ENCODE measurements at regions not wholly inside any gene's neighbourhood (a gene's known extent, or its start where the extent isn't known, plus 50 kb on each side); places are given as distances from the start of the nearest gene placed in this dataset.

GRCh38 chr6:133613211-133613610, 275.7 kb upstream of the TCF21 start:
- H3K4me1 ChIP-seq (ENCODE audit: control insufficient read depth in 4 of 4, insufficient read depth in 4 of 4, low read length in 3 of 4): no peaks in the 10 kb centered on the region
- H3K27me3 ChIP-seq (ENCODE audit: control insufficient read depth in 4 of 4, insufficient read depth in 4 of 4, low read length in 3 of 4): peaks cover 0 to 7% (median 0%) of the 10 kb centered on the region in 4 donors
- TF ChIP-seq, protein P1, sequence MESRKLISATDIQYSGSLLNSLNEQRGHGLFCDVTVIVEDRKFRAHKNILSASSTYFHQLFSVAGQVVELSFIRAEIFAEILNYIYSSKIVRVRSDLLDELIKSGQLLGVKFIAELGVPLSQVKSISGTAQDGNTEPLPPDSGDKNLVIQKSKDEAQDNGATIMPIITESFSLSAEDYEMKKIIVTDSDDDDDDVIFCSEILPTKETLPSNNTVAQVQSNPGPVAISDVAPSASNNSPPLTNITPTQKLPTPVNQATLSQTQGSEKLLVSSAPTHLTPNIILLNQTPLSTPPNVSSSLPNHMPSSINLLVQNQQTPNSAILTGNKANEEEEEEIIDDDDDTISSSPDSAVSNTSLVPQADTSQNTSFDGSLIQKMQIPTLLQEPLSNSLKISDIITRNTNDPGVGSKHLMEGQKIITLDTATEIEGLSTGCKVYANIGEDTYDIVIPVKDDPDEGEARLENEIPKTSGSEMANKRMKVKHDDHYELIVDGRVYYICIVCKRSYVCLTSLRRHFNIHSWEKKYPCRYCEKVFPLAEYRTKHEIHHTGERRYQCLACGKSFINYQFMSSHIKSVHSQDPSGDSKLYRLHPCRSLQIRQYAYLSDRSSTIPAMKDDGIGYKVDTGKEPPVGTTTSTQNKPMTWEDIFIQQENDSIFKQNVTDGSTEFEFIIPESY (IDR thresholded peaks at IDR 0.05): no peak
- TF ChIP-seq JUND (IDR thresholded peaks at IDR 0.05) (no peak), SP1 (IDR thresholded peaks at IDR 0.05) (no peak), RXRA (IDR thresholded peaks at IDR 0.05) (no peak), CTCF (IDR thresholded peaks at IDR 0.05; ENCODE audit: low read depth, low read length, missing input control) (no peak), HNF4G (IDR thresholded peaks at IDR 0.05) (no peak), MAX (IDR thresholded peaks at IDR 0.05) (no peak), TAF1 (conservative IDR thresholded peaks at IDR 0.05) (no peak), NR2F2 (IDR thresholded peaks at IDR 0.05) (no peak), YY1 (IDR thresholded peaks at IDR 0.05) (no peak), RAD21 (IDR thresholded peaks at IDR 0.05) (no peak)
- no peak overlapping the region for H3K27ac ChIP-seq (ENCODE audit: low read depth in 1 of 2, low read length in 2 of 2)
- H3K36me3 ChIP-seq (ENCODE audit: control insufficient read depth in 4 of 4, insufficient read depth in 3 of 4, low read depth in 1 of 4, low read length in 3 of 4): no peaks in the 10 kb centered on the region
- H3K9me3 ChIP-seq (ENCODE audit: control insufficient read depth in 4 of 4, low read length in 3 of 4): no peaks in the 10 kb centered on the region
- WGBS: 67% methylated on average over 3 of the region's 3 CpGs
- H3K4me3 ChIP-seq (ENCODE audit: low read depth in 1 of 3, low read length in 3 of 3): no peak overlapping the region
- no peak overlapping the region for H3K9ac ChIP-seq (ENCODE audit: low read depth in 1 of 2, low read length in 2 of 2)
- DNase-seq (ENCODE audit: low spot score): no peak

- TF ChIP-seq TAF1 (conservative IDR thresholded peaks at IDR 0.05): no peak
- no peak for TF ChIP-seq RAD21 (IDR thresholded peaks at IDR 0.05)
- no peak for TF ChIP-seq CTCF (IDR thresholded peaks at IDR 0.05; ENCODE audit: low read depth, low read length, missing input control)
- TF ChIP-seq FOXA2 (IDR thresholded peaks at IDR 0.05): no peak
- TF ChIP-seq SP1 (IDR thresholded peaks at IDR 0.05): no peak
- TF ChIP-seq, protein P2, sequence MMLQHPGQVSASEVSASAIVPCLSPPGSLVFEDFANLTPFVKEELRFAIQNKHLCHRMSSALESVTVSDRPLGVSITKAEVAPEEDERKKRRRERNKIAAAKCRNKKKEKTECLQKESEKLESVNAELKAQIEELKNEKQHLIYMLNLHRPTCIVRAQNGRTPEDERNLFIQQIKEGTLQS (IDR thresholded peaks at IDR 0.05): no peak
- TF ChIP-seq FOXA1 (IDR thresholded peaks at IDR 0.05): no peak
- no peak for TF ChIP-seq MAX (IDR thresholded peaks at IDR 0.05)
- TF ChIP-seq, protein P1 (IDR thresholded peaks at IDR 0.05): no peak
- TF ChIP-seq EGR1 (IDR thresholded peaks at IDR 0.05; ENCODE audit: low read depth in 2 of 2): no peak
- no peak for TF ChIP-seq JUND (IDR thresholded peaks at IDR 0.05)
- no peak for TF ChIP-seq RXRA (IDR thresholded peaks at IDR 0.05)
- no peak for TF ChIP-seq YY1 (IDR thresholded peaks at IDR 0.05)
- no peak for TF ChIP-seq HNF4G (IDR thresholded peaks at IDR 0.05)
- no peak for TF ChIP-seq REST (IDR thresholded peaks at IDR 0.05)
- TF ChIP-seq HNF4A (conservative IDR thresholded peaks at IDR 0.05): no peak
- no peak for TF ChIP-seq NR2F2 (IDR thresholded peaks at IDR 0.05)
- no peak for TF ChIP-seq GABPA (IDR thresholded peaks at IDR 0.05 in 1 of 2, conservative IDR thresholded peaks at IDR 0.05 in 1 of 2)
- Histone ChIP-seq H3K9me3 (ENCODE audit: control insufficient read depth in 4 of 4, low read length in 3 of 4) (no peaks in the 10 kb centered on the region), H3K27me3 (ENCODE audit: control insufficient read depth in 4 of 4, insufficient read depth in 4 of 4, low read length in 3 of 4) (no peaks in the 10 kb centered on the region), H3K36me3 (ENCODE audit: control insufficient read depth in 4 of 4, insufficient read depth in 3 of 4, low read depth in 1 of 4, low read length in 3 of 4) (no peaks in the 10 kb centered on the region), H3K4me1 (ENCODE audit: control insufficient read depth in 4 of 4, insufficient read depth in 4 of 4, low read length in 3 of 4) (no peaks in the 10 kb centered on the region), H3K27ac (ENCODE audit: low read depth in 1 of 2, low read length in 2 of 2) (no peak overlapping the region), H3K9ac (ENCODE audit: low read depth in 1 of 2, low read length in 2 of 2) (no peak overlapping the region), H3K4me3 (ENCODE audit: low read depth in 1 of 3, low read length in 3 of 3) (no peak overlapping the region)
- no peak for DNase-seq (ENCODE audit: low spot score)
Observed at GRCh38 chr6:133621751-133622150, 267.2 kb upstream of the TCF21 start.
